ENCODE measurements at regions not wholly inside any gene's neighbourhood (a gene's known extent, or its start where the extent isn't known, plus 50 kb on each side); places are given as distances from the start of the nearest gene placed in this dataset.
"Not testable (repeated sequence)": the region's sequence is repeated elsewhere in the genome, so short reads cannot be mapped to it uniquely, and the experiment has no call there.

- CTCF ChIA-PET, result interaction anchor here (0.9 to 2.9 kb wide), 4 partner anchors 13 to 134 kb away, joined by 3 to 18 read pairs (median 4); no protein-coding TSS in a partner anchor
Observed at GRCh38 chr22:22329792-22330191, 85.2 kb downstream of the VPREB1 start.

DNA sequence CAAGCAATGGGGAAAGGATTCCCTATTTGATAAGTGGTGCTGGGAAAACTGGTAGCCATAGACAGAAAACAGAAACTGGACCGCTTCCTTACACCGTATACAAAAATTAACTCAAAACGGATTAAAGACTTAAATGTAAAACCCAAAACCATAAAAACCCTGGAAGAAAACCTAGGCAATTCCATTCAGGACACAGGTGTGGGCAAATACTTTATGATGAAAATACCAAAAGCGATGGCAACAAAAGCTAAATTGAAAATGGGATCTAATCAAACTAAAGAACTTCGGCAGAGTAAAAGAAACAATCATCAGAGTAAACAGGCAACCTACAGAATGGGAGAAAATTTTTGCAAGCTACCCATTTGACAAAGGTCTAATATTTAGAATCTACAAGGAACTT, 91.1 kb downstream of the VPREB1 start:
- H3K27me3 Mint-ChIP-seq (ENCODE audit: low read depth), result peaks cover 61% of the 10 kb centered on the region
- H3K9me3 Mint-ChIP-seq (ENCODE audit: insufficient read depth), result not testable (repeated sequence)

More at GRCh38 chr22:22329792-22330191, 85.2 kb downstream of the VPREB1 start:
- ATAC-seq, result no peak
- POLR2A ChIA-PET, result no interaction called here
- H3K36me3 Mint-ChIP-seq (ENCODE audit: low read depth), result no peaks in the 10 kb centered on the region
- H3K27me3 Mint-ChIP-seq (ENCODE audit: low read depth), result peaks cover 39% of the 10 kb centered on the region
- no peak for DNase-seq
- H3K4me3 Mint-ChIP-seq, result no peak overlapping the region
- no peaks in the 10 kb centered on the region for H3K9me3 Mint-ChIP-seq (ENCODE audit: insufficient read depth)
- peaks cover 6% of the 10 kb centered on the region for H3K4me1 Mint-ChIP-seq (ENCODE audit: low read depth)
- no peak overlapping the region for H3K27ac Mint-ChIP-seq

GRCh38 chr22:22336333-22336732, 91.7 kb downstream of the VPREB1 start:
- DNase-seq; ATAC-seq; H3K27ac Mint-ChIP-seq; H3K4me3 Mint-ChIP-seq; POLR2A ChIA-PET; H3K4me1 Mint-ChIP-seq (ENCODE audit: low read depth); H3K36me3 Mint-ChIP-seq (ENCODE audit: low read depth); H3K9me3 Mint-ChIP-seq (ENCODE audit: insufficient read depth); CTCF ChIA-PET: not testable (repeated sequence)
- H3K27me3 Mint-ChIP-seq (ENCODE audit: low read depth), result peaks cover 62% of the 10 kb centered on the region

More for the DNA sequence above, 91.1 kb downstream of the VPREB1 start:
- H3K36me3 Mint-ChIP-seq (ENCODE audit: low read depth); ATAC-seq; CTCF ChIA-PET; DNase-seq; H3K27ac Mint-ChIP-seq; POLR2A ChIA-PET; H3K4me1 Mint-ChIP-seq (ENCODE audit: low read depth); H3K4me3 Mint-ChIP-seq: not testable (repeated sequence)

DNA sequence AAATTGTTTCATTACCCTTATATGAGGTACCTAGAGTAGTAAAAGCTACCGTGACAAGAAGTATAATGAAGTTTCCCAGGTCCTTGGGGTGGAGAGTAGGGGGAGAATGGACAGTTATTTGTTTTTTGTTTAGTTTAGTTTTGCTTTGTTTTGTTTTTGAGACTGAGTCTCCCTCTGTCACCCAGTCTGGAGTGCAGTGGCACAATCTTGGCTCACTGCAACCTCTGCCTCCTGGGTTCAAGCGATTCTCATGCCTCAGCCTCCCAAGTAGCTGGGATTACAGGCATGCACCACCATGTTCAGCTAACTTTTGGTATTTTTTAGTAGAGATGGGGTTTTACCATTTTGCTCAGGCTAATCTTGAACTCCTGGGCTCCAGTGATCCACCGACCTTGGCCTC, 94.2 kb downstream of the VPREB1 start:
- H3K4me1 Mint-ChIP-seq (ENCODE audit: low read depth); POLR2A ChIA-PET; ATAC-seq; H3K9me3 Mint-ChIP-seq (ENCODE audit: insufficient read depth); H3K36me3 Mint-ChIP-seq (ENCODE audit: low read depth); H3K27ac Mint-ChIP-seq; CTCF ChIA-PET; H3K4me3 Mint-ChIP-seq; DNase-seq: not testable (repeated sequence)
- peaks cover 44% of the 10 kb centered on the region for H3K27me3 Mint-ChIP-seq (ENCODE audit: low read depth)

DNA sequence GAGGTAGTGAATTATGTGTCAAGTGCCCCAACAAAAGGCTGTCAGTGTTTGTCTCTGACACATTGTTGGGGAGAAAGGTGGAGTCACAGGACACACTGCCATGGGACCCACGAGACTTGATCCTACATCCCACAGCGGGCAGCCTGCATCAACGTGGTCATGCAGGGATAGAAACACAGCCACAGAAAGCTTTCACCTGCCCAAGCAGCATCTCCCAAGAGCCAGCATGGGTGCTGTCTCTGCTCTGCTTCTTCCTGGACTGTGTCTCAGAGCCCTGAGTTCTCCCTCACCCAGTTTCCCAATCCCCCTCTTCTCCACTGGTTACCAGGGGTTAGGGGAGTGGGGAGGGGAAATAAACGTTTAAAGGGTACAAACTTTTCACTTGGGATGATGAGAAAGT, 97.2 kb downstream of the VPREB1 start:
- Mint-ChIP-seq H3K4me3 (no peak overlapping the region), H3K9me3 (ENCODE audit: insufficient read depth) (no peaks in the 10 kb centered on the region), H3K36me3 (ENCODE audit: low read depth) (no peaks in the 10 kb centered on the region), H3K27ac (no peak overlapping the region), H3K4me1 (ENCODE audit: low read depth) (peaks cover 18% of the 10 kb centered on the region), H3K27me3 (ENCODE audit: low read depth) (peaks cover 26% of the 10 kb centered on the region)
- DNase-seq, result no peak
- ChIA-PET POLR2A (no interaction called here), CTCF (interaction anchor here (2.1 kb wide), 1 partner anchor 11 kb away, joined by 18 read pairs; no protein-coding TSS in a partner anchor)
- no peak for ATAC-seq

GRCh38 chr22:22342697-22343580, 98.4 kb downstream of the VPREB1 start:
- ChIA-PET CTCF (interaction anchor here (0.6 to 2.3 kb wide), 26 partner anchors 9 to 361 kb away, joined by 3 to 18 read pairs (median 4); no protein-coding TSS in a partner anchor), POLR2A (no interaction called here)
- ATAC-seq, result peak; percentile 79
- peak; percentile 77 for DNase-seq
- Mint-ChIP-seq H3K4me1 (ENCODE audit: low read depth) (peaks cover 19% of the 10 kb centered on the region), H3K9me3 (ENCODE audit: insufficient read depth) (no peaks in the 10 kb centered on the region), H3K27ac (no peak overlapping the region), H3K36me3 (ENCODE audit: low read depth) (no peaks in the 10 kb centered on the region), H3K4me3 (no peak overlapping the region), H3K27me3 (ENCODE audit: low read depth) (peaks cover 26% of the 10 kb centered on the region)

GRCh38 chr22:22343581-22344296, 99.2 kb downstream of the VPREB1 start:
- ATAC-seq (no peak), DNase-seq (no peak)
- Mint-ChIP-seq H3K9me3 (ENCODE audit: insufficient read depth) (no peaks in the 10 kb centered on the region), H3K4me1 (ENCODE audit: low read depth) (peaks cover 19% of the 10 kb centered on the region), H3K27me3 (ENCODE audit: low read depth) (peaks cover 27% of the 10 kb centered on the region), H3K4me3 (no peak overlapping the region), H3K27ac (no peak overlapping the region), H3K36me3 (ENCODE audit: low read depth) (no peaks in the 10 kb centered on the region)
- POLR2A ChIA-PET, result no interaction called here
- CTCF ChIA-PET, result interaction anchor here (1.0 to 2.3 kb wide), 13 partner anchors 12 to 362 kb away, joined by 3 to 18 read pairs (median 5); no protein-coding TSS in a partner anchor

- ChIA-PET POLR2A (no interaction called here), CTCF (interaction anchor here (0.9 to 2.3 kb wide), 5 partner anchors 12 to 136 kb away, joined by 3 to 18 read pairs (median 10); no protein-coding TSS in a partner anchor)
- peaks cover 34% of the 10 kb centered on the region for H3K27me3 Mint-ChIP-seq (ENCODE audit: low read depth)
- H3K4me1 Mint-ChIP-seq (ENCODE audit: low read depth), result peaks cover 19% of the 10 kb centered on the region
- no peak for ATAC-seq
- no peaks in the 10 kb centered on the region for H3K9me3 Mint-ChIP-seq (ENCODE audit: insufficient read depth)
- no peak for DNase-seq
- no peak overlapping the region for H3K4me3 Mint-ChIP-seq
- H3K36me3 Mint-ChIP-seq (ENCODE audit: low read depth), result no peaks in the 10 kb centered on the region
- H3K27ac Mint-ChIP-seq, result no peak overlapping the region
Observed at GRCh38 chr22:22344430-22344829, 99.8 kb downstream of the VPREB1 start.

GRCh38 chr22:22345781-22346180, 101.2 kb downstream of the VPREB1 start:
- no peak overlapping the region for H3K27ac Mint-ChIP-seq
- CTCF ChIA-PET, result interaction anchor here (0.9 kb wide), 1 partner anchor 138 kb away, joined by 3 read pairs; no protein-coding TSS in a partner anchor
- peaks cover 39% of the 10 kb centered on the region for H3K27me3 Mint-ChIP-seq (ENCODE audit: low read depth)
- H3K4me1 Mint-ChIP-seq (ENCODE audit: low read depth), result peaks cover 19% of the 10 kb centered on the region
- ATAC-seq, result no peak
- no peak for DNase-seq
- no peak overlapping the region for H3K4me3 Mint-ChIP-seq
- no peaks in the 10 kb centered on the region for H3K9me3 Mint-ChIP-seq (ENCODE audit: insufficient read depth)
- POLR2A ChIA-PET, result no interaction called here
- H3K36me3 Mint-ChIP-seq (ENCODE audit: low read depth), result no peaks in the 10 kb centered on the region

DNA sequence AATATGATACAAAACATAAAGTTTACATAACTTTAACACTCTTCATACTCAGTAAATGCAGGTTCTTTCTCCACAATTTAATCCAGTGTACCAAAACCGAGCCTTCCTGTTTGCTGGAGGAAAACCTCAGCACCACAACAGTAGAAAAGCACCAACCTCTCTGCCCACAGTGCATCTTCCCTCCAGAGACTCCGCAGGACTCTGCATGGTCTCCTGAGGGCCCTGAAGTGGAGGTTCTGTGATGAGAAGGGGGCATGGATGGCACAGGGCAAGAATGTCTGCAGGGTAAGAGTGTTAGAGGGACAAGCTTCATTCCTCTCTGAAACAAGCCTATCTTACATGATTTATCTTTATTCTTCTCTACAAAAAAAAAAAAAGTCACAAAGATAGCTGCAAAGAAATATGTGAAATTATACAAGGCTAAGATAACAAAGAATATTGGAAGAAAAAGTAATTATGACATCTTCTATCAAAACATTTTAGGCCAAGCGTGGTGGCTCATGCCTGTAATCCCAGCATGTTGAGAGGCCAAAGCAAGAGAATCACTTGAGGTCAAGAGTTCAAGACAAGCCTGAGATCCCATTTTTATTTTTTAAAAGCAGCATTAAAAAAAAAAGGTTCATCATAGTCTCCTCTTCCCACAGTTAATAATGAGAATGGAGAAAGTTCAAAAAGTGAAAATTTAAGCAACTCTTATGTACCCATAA, 102.0 kb downstream of the VPREB1 start:
- H3K4me3 Mint-ChIP-seq, result no peak overlapping the region
- no peak for ATAC-seq
- CTCF ChIA-PET, result interaction anchor here (1.4 to 1.5 kb wide), 2 partner anchors 10 to 139 kb away, joined by 4 to 5 read pairs; no protein-coding TSS in a partner anchor
- H3K36me3 Mint-ChIP-seq (ENCODE audit: low read depth), result no peaks in the 10 kb centered on the region
- no peaks in the 10 kb centered on the region for H3K9me3 Mint-ChIP-seq (ENCODE audit: insufficient read depth)
- no peak for DNase-seq
- no peak overlapping the region for H3K27ac Mint-ChIP-seq
- POLR2A ChIA-PET, result no interaction called here
- H3K27me3 Mint-ChIP-seq (ENCODE audit: low read depth), result peaks cover 41% of the 10 kb centered on the region
- peaks cover 19% of the 10 kb centered on the region for H3K4me1 Mint-ChIP-seq (ENCODE audit: low read depth)

DNA sequence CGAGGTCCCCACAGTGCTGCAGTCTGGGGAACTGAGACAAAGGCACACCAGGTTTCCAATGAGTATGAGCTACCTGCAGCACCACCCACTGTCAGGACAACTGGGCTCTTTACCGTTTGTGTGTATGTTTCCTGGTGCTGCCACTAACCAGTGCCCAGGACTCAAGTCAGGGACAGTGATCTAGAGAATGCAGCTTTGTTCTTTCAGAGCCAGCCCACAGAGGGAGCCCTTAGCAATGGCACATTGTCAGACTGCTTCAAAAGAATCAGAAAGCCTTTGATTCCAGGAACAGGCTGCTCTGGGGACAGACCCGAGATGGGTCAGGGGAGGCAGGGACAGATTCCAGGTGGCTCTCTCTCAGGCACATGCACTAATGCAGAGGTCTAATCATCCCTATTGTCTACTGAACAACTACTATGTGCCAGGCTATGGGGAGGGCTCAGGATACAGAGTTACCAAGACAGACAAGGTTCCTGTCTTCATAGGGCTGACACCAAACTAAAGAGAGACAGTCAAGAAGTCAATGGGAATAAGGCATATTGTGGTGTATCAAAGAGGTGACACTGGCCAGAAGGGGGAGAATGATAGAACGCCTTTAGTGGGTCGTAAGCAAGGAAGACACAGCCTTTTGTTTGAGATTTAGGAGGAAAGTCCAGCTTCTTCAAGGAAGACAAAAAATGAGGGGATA, 103.7 kb downstream of the VPREB1 start:
- ChIA-PET CTCF (interaction anchor here (1.1 to 1.5 kb wide), 3 partner anchors 27 to 396 kb away, joined by 3 read pairs; partner anchors contain the start of gene PPM1F), POLR2A (no interaction called here)
- DNase-seq (peak; percentile 32), ATAC-seq (peak; percentile 53)
- Mint-ChIP-seq H3K4me1 (ENCODE audit: low read depth) (peaks cover 20% of the 10 kb centered on the region), H3K9me3 (ENCODE audit: insufficient read depth) (no peaks in the 10 kb centered on the region), H3K27me3 (ENCODE audit: low read depth) (peaks cover 48% of the 10 kb centered on the region), H3K27ac (no peak overlapping the region), H3K36me3 (ENCODE audit: low read depth) (no peaks in the 10 kb centered on the region), H3K4me3 (no peak overlapping the region)
